ENCODE measurements at regions not wholly inside any gene's neighbourhood (a gene's known extent, or its start where the extent isn't known, plus 50 kb on each side); places are given as distances from the start of the nearest gene placed in this dataset.

GRCh38 chrX:22737541-22737940 lies 262.2 kb upstream of the DDX53 start:
- TF ChIP-seq POLR2A (IDR thresholded peaks at IDR 0.05) (no peak), CTCF (IDR thresholded peaks at IDR 0.05) (no peak)

All from testis (tissue), 2 donors.